ENCODE measurements at regions not wholly inside any gene's neighbourhood (a gene's known extent, or its start where the extent isn't known, plus 50 kb on each side); places are given as distances from the start of the nearest gene placed in this dataset.

DNA sequence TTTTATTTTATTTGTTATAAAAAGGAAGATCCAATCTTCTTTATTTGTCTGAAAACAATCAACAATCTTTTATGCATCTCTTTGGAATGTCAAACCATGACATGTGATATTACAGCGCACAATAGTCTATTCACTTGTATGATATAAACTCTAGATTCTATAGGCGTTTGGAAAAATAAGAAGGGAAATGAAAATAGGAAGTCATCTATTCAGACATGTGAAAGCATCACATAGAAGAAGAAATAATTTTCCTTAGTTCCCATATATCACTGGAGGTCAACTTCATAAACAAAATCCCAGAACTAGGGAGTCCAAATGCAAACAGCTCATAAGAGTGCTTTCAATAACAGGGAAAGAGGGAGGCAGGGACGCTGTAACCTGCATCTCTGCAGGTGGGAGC lies 139.5 kb upstream of the RASGEF1B start:
- TF ChIP-seq, protein P1, sequence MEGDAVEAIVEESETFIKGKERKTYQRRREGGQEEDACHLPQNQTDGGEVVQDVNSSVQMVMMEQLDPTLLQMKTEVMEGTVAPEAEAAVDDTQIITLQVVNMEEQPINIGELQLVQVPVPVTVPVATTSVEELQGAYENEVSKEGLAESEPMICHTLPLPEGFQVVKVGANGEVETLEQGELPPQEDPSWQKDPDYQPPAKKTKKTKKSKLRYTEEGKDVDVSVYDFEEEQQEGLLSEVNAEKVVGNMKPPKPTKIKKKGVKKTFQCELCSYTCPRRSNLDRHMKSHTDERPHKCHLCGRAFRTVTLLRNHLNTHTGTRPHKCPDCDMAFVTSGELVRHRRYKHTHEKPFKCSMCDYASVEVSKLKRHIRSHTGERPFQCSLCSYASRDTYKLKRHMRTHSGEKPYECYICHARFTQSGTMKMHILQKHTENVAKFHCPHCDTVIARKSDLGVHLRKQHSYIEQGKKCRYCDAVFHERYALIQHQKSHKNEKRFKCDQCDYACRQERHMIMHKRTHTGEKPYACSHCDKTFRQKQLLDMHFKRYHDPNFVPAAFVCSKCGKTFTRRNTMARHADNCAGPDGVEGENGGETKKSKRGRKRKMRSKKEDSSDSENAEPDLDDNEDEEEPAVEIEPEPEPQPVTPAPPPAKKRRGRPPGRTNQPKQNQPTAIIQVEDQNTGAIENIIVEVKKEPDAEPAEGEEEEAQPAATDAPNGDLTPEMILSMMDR (IDR thresholded peaks at IDR 0.05; ENCODE audit: low read depth, low read length, missing control alignments), result no peak
- in situ Hi-C loops (cut with HindIII; ENCODE audit: low sequenced_read_pairs), result no loop called here
- no peak for DNase-seq (ENCODE audit: low read depth)
- H3K4me3 ChIP-seq (ENCODE audit: low read depth, low read length), result no peak overlapping the region

DNA sequence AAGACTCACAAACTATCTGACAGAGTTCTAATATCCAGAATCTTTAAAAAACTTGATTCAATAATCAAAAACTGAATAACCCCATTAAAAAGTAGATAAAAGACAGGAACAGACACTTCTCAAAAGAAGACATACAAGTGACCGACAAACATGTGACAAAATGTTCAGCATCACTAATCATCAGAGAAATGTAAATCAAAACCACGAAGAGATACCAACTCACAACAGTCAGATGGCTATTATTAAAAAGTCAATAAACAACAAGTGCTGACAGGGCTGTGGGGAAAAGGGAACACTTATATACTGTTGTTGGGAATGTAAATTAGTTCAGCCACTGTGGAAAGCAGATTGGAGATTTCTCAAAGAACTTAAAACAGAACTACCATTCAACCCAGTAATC lies 138.1 kb upstream of the RASGEF1B start:
- DNase-seq (ENCODE audit: low read depth), result no peak
- in situ Hi-C loops (cut with HindIII; ENCODE audit: low sequenced_read_pairs), result no loop called here
- no peak overlapping the region for H3K4me3 ChIP-seq (ENCODE audit: low read depth, low read length)
- TF ChIP-seq, protein P1 (IDR thresholded peaks at IDR 0.05; ENCODE audit: low read depth, low read length, missing control alignments), result no peak

DNA sequence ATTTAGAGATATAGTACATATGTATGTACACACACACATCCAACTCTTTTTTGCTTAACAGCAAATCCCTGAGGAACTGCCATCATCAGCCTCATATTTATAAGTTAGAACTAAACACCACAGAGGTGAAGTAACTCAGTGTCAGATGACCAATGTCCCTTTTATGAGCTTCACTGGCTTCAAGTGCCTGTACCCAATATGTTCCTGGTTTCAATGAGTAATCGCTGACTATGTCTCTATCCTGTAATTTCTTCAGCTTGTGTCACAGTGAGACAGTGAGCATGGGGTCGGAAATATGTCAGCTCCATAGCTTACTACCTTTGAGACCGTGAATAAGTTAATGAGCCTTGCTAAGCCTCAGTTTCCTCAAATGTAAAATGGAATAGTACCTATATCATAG lies 136.2 kb upstream of the RASGEF1B start:
- TF ChIP-seq, protein P1 (IDR thresholded peaks at IDR 0.05; ENCODE audit: low read depth, low read length, missing control alignments), result no peak
- no peak overlapping the region for H3K4me3 ChIP-seq (ENCODE audit: low read depth, low read length)
- in situ Hi-C loops (cut with HindIII; ENCODE audit: low sequenced_read_pairs), result no loop called here
- DNase-seq (ENCODE audit: low read depth), result no peak

DNA sequence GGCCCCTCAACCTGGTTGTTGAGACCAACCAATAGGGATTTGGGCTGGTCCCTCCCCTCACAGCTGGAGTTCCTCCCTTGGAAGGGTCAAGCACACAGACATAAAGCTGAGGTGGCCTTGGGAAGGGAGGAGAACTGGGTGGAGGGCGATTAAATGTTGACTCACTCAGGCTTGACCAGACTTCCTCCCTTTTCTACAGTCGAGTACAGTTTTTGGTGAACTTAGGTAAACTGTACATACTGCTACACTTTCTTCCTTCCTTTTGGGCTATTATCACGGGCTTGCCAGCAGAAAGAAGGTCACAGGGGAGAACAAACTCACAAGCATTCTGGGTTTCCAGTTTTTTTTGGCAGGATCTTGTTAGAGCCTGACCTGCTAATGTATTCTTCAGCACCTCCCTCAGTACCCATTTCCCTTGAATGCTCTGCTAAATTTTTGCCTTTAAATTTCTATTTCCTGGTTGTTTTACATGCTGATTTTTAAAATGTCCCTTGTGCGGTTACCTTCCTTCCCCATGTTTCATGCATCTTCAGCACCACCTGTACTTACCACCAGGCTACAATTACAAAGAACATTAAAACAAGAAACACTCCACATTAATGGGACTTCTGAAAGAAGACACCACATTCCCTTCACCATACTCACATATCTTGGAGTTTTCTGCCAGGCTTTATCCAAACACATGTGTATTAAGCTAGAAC lies 135.2 kb upstream of the RASGEF1B start:
- no peak for DNase-seq (ENCODE audit: low read depth)
- TF ChIP-seq, protein P1 (IDR thresholded peaks at IDR 0.05; ENCODE audit: low read depth, low read length, missing control alignments), result no peak
- in situ Hi-C loops (cut with HindIII; ENCODE audit: low sequenced_read_pairs), result no loop called here
- no peak overlapping the region for H3K4me3 ChIP-seq (ENCODE audit: low read depth, low read length)

DNA sequence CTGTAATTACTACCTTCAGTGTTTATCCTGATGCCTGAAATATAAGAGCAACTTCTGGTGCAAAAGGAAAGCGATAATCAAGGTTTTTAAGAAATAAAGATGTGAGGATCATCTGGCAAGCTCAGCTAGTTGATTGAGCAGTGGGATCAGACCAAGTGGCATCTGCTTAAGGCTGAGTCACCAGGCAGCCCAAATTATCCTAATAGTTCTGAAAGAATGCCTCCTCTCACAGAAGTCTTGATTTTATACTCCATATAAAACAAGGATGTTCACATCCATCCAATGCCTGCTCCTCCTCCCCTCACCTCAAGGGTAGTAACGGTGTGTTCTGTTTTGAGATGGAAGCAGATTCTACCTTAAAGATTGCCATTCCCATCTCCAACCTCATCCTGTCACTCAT lies 134.5 kb upstream of the RASGEF1B start:
- DNase-seq (ENCODE audit: low read depth), result no peak
- in situ Hi-C loops (cut with HindIII; ENCODE audit: low sequenced_read_pairs), result no loop called here
- TF ChIP-seq, protein P1 (IDR thresholded peaks at IDR 0.05; ENCODE audit: low read depth, low read length, missing control alignments), result no peak
- H3K4me3 ChIP-seq (ENCODE audit: low read depth, low read length), result no peak overlapping the region

DNA sequence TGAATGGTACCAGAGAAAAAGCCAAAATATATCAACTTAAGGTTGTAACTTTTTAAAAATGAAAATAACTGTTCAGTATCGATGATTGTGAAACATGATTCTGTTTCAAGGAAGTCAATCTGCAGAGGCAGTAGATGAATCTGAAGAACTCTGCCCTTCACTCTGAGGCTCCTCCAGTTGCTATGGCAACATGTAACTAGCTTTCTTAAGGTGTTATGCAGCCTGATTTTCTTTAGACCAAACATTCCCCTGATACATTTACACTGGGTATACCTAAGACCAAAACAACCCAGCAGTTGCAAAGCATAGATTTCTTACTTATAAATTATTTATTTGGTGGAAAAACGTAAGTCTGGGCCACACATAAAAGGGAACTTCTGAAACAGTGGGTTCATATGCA lies 133.6 kb upstream of the RASGEF1B start:
- TF ChIP-seq, protein P1 (IDR thresholded peaks at IDR 0.05; ENCODE audit: low read depth, low read length, missing control alignments), result no peak
- no peak for DNase-seq (ENCODE audit: low read depth)
- H3K4me3 ChIP-seq (ENCODE audit: low read depth, low read length), result no peak overlapping the region
- in situ Hi-C loops (cut with HindIII; ENCODE audit: low sequenced_read_pairs), result no loop called here
